ENCODE measurements at regions not wholly inside any gene's neighbourhood (a gene's known extent, or its start where the extent isn't known, plus 50 kb on each side); places are given as distances from the start of the nearest gene placed in this dataset.

GRCh38 chr14:99026471-99026870, 245.5 kb downstream of the BCL11B start:
- TF ChIP-seq, protein P1, sequence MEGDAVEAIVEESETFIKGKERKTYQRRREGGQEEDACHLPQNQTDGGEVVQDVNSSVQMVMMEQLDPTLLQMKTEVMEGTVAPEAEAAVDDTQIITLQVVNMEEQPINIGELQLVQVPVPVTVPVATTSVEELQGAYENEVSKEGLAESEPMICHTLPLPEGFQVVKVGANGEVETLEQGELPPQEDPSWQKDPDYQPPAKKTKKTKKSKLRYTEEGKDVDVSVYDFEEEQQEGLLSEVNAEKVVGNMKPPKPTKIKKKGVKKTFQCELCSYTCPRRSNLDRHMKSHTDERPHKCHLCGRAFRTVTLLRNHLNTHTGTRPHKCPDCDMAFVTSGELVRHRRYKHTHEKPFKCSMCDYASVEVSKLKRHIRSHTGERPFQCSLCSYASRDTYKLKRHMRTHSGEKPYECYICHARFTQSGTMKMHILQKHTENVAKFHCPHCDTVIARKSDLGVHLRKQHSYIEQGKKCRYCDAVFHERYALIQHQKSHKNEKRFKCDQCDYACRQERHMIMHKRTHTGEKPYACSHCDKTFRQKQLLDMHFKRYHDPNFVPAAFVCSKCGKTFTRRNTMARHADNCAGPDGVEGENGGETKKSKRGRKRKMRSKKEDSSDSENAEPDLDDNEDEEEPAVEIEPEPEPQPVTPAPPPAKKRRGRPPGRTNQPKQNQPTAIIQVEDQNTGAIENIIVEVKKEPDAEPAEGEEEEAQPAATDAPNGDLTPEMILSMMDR (conservative IDR thresholded peaks at IDR 0.05; ENCODE audit: low read depth, low read length): no peak
- DNase-seq (ENCODE audit: low read depth): no peak
- H3K4me3 ChIP-seq (ENCODE audit: low read depth, low read length): no peak overlapping the region

DNA sequence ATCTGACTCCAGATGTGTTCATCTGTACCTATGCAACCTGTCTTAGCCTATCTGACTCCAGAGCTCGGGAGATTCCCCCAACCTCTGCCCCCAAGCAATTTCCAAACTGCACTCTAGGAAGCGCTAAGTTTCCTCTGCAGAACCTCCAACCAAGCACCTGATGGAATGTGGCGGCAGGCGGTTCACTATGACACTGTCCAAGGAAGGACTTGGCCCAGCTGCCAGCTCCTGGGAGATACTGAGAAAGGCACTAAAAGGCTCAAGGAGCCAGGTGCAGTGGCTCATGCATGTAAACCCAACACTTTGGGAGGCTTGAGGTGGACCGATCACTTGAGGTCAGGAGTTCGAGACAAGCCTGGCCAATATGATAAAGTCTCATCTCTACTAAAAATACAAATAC, 244.0 kb downstream of the BCL11B start:
- DNase-seq (ENCODE audit: low read depth): no peak
- H3K4me3 ChIP-seq (ENCODE audit: low read depth, low read length): no peak overlapping the region
- TF ChIP-seq, protein P1 (conservative IDR thresholded peaks at IDR 0.05; ENCODE audit: low read depth, low read length): no peak

- TF ChIP-seq, protein P1 (conservative IDR thresholded peaks at IDR 0.05; ENCODE audit: low read depth, low read length): no peak
- H3K4me3 ChIP-seq (ENCODE audit: low read depth, low read length): no peak overlapping the region
- DNase-seq (ENCODE audit: low read depth): no peak
These were observed 243.5 kb downstream of the BCL11B start for GRCh38 chr14:99028521-99028920.

GRCh38 chr14:99029145-99029915, 242.7 kb downstream of the BCL11B start:
- H3K4me3 ChIP-seq (ENCODE audit: low read depth, low read length): no peak overlapping the region
- no peak for DNase-seq (ENCODE audit: low read depth)
- TF ChIP-seq, protein P1 (conservative IDR thresholded peaks at IDR 0.05; ENCODE audit: low read depth, low read length): no peak

GRCh38 chr14:99029916-99030305, 242.1 kb downstream of the BCL11B start:
- no peak overlapping the region for H3K4me3 ChIP-seq (ENCODE audit: low read depth, low read length)
- TF ChIP-seq, protein P1 (conservative IDR thresholded peaks at IDR 0.05; ENCODE audit: low read depth, low read length): no peak
- DNase-seq (ENCODE audit: low read depth): no peak

DNA sequence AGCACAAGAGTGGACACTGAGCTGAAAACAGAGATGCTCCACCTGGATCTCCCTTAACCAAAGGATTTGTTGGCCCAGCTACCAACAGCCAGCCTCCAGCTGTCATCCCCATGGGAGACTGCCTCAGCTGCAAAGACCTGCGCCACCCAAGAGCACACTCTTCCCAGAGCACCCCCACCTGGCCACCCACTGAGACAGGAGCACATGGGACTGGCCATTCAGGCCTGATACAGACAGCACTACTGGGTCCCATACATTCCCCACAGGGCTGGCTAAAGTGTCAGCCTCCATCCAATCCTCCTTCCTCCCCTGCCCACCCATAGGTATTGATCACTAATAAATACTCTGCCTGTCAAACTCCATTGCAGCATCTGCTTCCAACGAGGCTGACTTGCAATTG, 241.5 kb downstream of the BCL11B start:
- no peak for DNase-seq (ENCODE audit: low read depth)
- TF ChIP-seq, protein P1 (conservative IDR thresholded peaks at IDR 0.05; ENCODE audit: low read depth, low read length): no peak

DNA sequence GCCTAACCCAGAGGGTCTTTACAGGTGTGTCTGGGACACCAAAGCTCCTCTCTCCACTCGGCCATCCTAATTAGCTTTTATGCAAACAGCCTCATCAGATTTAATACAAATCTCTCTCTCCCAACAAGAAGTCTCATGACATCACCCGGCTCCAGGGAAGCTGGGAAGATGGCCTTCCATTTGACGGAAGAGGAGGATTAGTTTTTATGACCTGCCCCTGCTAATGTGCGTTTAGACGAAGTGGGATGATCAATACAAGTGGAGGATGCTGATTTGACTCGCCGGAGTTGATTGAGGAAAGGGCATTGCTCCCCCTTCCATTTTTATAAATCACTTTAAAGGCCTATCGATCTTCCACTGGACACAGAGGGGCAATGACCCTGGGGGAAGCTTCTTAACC, 239.2 kb downstream of the BCL11B start:
- H3K4me3 ChIP-seq (ENCODE audit: low read depth, low read length): no peak overlapping the region
- TF ChIP-seq, protein P1 (conservative IDR thresholded peaks at IDR 0.05; ENCODE audit: low read depth, low read length): no peak
- no peak for DNase-seq (ENCODE audit: low read depth)

More for the DNA sequence above, 241.5 kb downstream of the BCL11B start:
- H3K4me3 ChIP-seq (ENCODE audit: low read depth, low read length): no peak overlapping the region

All from choroid plexus epithelial cell (primary cell).